Activated T-cell treated with anti-CD3 and anti-CD28 coated beads, Interleukin-2, amount 50 U/mL, for 48 hours (primary cell): ENCODE measurements at regions not wholly inside any gene's neighbourhood (a gene's known extent, or its start where the extent isn't known, plus 50 kb on each side); places are given as distances from the start of the nearest gene placed in this dataset.
"Not testable (repeated sequence)": the region's sequence is repeated elsewhere in the genome, so short reads cannot be mapped to it uniquely, and the experiment has no call there.

Experiments
- DNase-seq, 2 experiments: peaks; one replicate each; pipeline ENCODE4 v3.0.0-alpha.2; 2020

- no peak for DNase-seq
Measured at GRCh38 chr2:3114406-3115185, 263.0 kb downstream of the EIPR1 start.

GRCh38 chr2:3113769-3114168 lies 263.8 kb downstream of the EIPR1 start:
- DNase-seq, result no peak

DNA sequence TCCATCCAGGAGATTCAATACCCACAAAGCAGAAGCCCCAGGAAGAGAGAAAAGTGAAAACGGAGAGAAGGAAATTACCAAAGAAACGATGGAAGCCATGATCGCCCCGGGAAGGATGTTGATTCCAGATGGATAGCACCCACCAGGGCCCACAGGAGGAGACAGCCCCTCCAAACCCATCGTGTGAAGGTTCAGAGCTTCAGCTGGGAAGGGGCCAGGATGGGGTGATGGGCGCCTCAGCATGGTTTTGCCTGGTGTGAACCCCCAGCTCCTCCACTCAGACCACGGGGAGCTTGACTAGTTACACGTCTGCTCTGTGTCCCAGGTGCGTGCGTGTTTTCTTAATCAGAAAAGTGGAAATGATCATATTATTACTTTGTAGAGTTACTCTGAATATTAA lies 264.5 kb downstream of the EIPR1 start:
- no peak for DNase-seq

DNA sequence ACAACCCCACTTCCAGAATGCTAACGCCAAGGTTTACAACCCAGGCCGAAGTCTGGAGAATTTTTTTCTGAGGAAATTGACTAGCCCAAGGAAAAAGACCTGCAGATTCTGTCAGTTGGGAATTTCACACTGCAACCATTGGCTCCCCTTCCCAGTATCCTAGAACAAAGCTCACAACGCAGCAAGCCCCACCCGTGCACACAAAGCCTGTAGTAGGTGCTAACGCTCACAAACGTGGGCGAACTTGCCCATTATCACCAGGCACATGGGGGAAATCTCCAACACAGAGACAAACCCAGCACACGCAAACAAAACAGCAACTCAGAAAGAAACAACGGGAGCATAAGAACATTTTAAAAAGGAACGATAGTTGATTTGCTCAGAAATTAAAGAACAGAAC lies 265.1 kb downstream of the EIPR1 start:
- DNase-seq, result no peak

GRCh38 chr2:3112131-3112530 lies 265.5 kb downstream of the EIPR1 start:
- DNase-seq, result no peak

- DNase-seq, result no peak
Measured at GRCh38 chr2:3110994-3111666, 266.5 kb downstream of the EIPR1 start.

DNA sequence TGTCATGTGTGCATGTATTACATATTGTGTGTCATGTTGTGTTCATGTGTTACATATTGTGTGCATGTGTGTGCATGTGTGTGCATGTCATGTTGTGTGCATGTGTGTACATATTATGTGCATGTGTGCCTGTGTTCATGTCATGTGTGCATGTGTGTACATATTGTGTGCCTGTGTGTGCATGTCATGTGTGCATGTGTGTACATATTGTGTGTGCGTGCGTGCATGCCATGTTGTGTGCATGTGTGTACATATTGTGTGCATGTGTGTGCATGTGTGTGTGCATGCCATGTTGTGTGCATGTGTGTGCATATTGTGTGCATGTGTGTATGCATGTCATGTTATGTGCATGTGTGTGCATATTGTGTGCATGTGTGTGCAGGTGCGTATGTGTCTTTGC lies 267.1 kb downstream of the EIPR1 start:
- DNase-seq, result no peak

- DNase-seq, result no peak
Measured at GRCh38 chr2:3108710-3109702, 268.6 kb downstream of the EIPR1 start.

DNA sequence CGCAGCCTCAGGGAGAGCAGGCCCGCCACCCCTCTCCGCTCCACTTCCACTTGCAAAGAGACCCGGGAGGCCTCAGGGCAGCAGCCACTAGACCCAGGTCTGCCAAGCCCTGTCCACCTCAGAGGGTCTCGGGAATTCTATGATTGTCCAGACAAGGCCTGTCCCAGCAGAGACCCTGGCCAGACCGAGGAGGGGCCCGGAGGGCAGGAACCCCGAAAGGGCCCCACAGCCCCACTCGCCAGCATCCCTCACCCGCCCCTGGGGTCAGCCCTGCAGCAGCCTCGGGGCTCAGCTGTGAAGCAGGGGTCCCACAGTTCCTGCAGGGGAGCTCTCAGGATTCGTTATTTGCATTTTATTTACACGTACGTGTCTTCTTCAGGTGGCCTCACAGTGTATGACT lies 269.5 kb downstream of the EIPR1 start:
- no peak for DNase-seq

GRCh38 chr2:3107567-3107966 lies 270.1 kb downstream of the EIPR1 start:
- DNase-seq, result no peak

- DNase-seq, result no peak
Measured at GRCh38 chr2:3105814-3106569, 271.6 kb downstream of the EIPR1 start.

DNA sequence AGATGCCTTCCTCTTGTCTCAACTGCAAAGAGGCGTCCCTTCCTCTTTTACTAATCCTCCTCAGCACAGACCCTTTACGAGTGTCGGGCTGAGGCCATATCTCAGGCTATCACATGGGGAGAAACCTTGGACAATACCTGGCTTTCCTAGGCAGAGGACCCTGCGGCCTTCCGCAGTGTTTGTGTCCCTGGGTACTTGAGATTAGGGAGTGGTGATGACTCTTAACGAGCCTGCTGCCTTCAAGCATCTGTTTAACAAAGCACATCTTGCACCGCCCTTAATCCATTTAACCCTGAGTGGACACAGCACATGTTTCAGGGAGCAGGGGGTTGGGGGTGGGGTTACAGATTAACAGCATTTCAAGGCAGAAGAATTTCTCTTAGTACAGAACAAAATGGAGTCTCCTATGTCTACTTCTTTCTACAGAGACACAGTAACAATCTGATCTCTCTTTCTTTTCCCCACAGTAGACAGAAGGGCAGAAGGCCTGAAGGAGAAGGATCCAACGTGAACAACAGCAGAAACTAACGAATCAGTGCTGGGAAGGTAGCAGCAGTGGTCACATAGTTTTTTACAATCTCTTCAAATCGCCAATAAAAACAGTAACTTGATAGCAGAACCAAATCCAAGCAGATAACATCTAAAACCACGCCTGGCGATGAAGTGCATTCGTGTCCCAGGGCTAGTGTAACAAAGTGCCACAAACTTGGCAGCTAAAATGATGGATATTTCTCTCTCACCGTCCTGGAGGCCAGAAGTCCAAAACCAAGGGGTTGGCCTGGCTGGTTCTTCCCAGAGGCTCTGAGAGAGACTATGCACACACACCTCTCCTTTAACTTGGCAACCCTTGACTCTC lies 272.4 kb downstream of the EIPR1 start:
- DNase-seq, result not testable (repeated sequence)

GRCh38 chr2:3104261-3104660 lies 273.4 kb downstream of the EIPR1 start:
- no peak for DNase-seq

DNA sequence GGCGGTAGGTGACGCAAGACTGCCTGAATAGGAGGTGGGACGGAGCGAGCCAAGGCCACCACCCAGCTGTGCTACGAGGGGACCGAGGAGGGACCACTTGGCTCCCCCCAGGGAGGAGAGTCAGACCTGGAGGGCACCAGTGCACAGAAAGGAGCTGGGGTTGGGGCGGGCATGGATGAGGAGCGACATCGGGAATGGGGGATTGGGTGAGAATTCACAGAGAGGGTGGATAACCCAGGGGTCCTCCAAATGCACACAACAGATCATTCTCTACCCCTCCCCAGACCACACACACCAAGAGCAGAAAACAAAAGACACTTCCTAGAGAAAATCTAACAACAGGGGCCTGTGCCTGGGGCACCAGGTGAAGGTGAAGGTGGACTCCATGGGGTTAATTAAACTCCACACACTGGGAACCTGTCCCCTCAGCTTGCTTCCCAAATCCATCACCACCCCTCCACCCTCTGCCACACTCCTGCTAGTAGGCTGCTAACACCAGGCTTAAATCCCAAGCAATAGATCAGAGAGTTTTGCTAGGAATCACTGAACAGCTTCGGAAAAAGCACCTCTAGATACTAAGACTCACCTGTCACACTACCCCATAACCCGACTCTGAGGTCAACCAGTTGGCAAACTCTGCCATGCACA lies 274.6 kb downstream of the EIPR1 start:
- DNase-seq, result no peak

DNA sequence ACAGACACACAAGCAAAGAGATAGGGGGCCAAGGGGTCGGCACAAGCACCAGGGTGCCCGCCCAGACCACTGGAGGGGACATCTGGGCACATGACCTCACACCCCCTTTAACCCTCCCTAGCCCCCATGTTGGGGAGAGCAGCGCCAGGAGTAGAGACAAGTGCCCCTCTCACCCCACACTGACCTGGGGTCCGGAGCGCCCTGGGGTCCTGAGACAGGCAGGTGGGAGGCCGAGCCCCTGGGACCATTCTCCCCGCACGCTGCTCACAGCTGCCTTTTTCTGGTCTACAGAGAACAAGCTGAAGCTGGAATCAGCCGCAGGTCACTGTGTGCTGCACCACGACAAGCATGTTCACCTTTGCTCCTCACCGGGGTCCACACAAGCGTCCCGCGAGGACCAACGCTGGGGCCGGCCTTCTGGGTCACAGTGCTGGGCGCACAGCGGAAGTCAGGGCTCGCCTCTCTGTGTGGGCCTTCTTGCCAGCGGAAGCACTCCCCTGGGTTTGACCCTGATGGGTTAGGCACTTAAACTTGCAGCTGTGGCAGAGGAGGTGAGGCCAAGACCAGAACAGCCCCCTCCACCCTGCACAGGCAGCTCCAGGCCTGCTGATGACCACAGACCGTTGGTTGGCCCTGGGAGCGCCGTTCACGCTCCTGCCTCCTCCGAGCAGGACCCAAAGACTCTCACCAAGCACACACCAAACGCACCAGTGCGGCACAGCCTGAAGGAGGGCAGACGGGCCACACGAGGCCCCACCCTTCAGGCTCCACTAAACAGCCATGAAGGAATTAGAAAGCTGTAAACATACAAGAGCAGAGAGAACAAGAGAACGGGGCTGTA lies 275.3 kb downstream of the EIPR1 start:
- DNase-seq, result no peak

GRCh38 chr2:3101016-3101942 lies 276.3 kb downstream of the EIPR1 start:
- DNase-seq, result no peak

DNA sequence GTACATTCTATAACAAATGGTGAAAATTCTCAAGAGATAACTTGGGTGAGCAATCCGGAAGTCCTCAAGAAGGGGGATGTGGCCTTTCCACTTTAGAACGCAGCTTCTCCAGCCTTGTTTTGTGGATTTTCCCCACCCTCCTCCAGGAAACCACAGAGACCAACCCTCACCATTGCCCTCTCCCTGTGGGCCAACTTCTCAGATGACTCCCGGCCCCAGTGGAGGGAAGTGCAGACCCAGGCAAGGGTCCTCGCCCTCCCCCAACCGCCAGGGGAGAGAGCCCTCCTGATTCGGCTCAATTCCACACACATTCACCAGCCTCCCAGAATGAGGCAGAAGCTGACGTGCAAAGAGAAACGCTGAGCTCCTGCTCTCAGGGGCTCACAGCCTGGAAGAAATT lies 277.2 kb downstream of the EIPR1 start:
- no peak for DNase-seq

DNA sequence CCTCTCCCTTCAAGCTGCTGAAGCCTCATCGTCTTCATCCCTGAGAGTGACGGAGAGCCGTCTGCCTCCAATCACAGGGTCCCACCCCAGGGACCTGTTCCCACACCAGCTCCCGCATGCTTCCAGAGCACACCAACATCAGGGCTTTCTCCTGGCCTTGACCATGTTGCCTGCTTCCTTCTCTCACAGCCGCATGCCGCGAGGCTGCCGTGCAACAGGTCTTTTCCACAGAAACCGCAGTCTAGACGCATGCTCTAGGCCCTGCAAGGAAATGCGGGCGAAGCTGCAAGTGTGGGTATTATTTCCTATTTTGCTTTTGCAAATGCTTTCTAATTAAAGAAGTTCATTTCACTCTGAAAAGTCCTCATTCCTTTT lies 277.8 kb downstream of the EIPR1 start:
- DNase-seq, result no peak
